ENCODE measurements at regions not wholly inside any gene's neighbourhood (a gene's known extent, or its start where the extent isn't known, plus 50 kb on each side); places are given as distances from the start of the nearest gene placed in this dataset.

- TF ChIP-seq, protein P1, sequence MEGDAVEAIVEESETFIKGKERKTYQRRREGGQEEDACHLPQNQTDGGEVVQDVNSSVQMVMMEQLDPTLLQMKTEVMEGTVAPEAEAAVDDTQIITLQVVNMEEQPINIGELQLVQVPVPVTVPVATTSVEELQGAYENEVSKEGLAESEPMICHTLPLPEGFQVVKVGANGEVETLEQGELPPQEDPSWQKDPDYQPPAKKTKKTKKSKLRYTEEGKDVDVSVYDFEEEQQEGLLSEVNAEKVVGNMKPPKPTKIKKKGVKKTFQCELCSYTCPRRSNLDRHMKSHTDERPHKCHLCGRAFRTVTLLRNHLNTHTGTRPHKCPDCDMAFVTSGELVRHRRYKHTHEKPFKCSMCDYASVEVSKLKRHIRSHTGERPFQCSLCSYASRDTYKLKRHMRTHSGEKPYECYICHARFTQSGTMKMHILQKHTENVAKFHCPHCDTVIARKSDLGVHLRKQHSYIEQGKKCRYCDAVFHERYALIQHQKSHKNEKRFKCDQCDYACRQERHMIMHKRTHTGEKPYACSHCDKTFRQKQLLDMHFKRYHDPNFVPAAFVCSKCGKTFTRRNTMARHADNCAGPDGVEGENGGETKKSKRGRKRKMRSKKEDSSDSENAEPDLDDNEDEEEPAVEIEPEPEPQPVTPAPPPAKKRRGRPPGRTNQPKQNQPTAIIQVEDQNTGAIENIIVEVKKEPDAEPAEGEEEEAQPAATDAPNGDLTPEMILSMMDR (IDR thresholded peaks at IDR 0.05): no peak
- no peak for TF ChIP-seq REST (IDR thresholded peaks at IDR 0.05; ENCODE audit: insufficient read depth in 1 of 2, low read depth in 2 of 2, low read length in 1 of 2)
Measured at GRCh38 chr18:10068766-10069567, 155.2 kb downstream of the VAPA start.

All from Panc1 (cell line).